ENCODE measurements at regions not wholly inside any gene's neighbourhood (a gene's known extent, or its start where the extent isn't known, plus 50 kb on each side); places are given as distances from the start of the nearest gene placed in this dataset.
"Not testable (repeated sequence)": the region's sequence is repeated elsewhere in the genome, so short reads cannot be mapped to it uniquely, and the experiment has no call there.

- no peak for DNase-seq (ENCODE audit: low read depth in 3 of 3, low spot score in 2 of 3)
Observed at GRCh38 chr5:159493696-159494095, 163.4 kb upstream of the IL12B start.

- DNase-seq (ENCODE audit: low read depth in 3 of 3, low spot score in 2 of 3), result no peak
Observed at GRCh38 chr5:159496773-159497172, 166.5 kb upstream of the IL12B start.

DNA sequence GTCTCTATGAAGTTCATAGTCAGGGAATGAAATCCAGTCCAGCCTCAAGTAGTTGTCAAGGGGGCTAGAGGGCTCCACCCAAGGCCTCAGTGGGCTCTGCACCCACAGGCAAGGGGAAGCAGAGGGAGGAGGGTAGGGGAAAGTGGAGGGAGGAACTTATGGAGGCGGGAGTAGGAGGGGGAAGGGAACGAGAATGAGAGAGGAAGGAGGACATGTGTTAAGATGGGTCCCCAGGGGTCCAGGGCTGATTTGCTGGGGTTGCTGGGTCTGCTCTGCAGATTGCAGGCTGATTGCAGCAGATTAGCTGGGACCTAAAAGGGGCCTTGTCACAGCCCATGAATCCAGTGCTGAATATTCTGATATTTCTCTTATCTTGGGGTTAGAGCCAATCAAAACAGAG, 166.9 kb upstream of the IL12B start:
- DNase-seq (ENCODE audit: low read depth in 3 of 3, low spot score in 2 of 3), result no peak

DNA sequence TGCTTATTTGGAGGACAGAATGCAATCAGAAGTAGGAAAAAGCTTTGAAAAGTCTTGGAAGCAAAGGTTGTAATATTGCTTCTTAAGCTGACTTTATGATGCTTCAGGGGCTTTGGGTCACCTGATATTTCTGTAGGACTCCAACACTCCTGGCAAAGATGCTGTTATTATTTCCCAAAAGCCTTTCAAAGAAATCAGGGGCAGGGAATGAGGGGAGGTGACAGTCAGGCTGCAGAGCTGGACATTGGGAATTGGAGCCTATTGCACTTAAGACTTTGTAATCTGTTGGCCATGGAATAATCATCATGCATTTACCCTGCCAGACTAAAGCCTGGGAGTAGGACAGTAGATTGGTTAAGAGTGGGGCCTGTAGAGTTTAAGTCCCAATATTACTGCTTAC, 168.3 kb upstream of the IL12B start:
- no peak for DNase-seq (ENCODE audit: low read depth in 3 of 3, low spot score in 2 of 3)

- not testable (repeated sequence) for DNase-seq (ENCODE audit: low read depth in 3 of 3, low spot score in 2 of 3)
Observed at GRCh38 chr5:159502116-159502515, 171.8 kb upstream of the IL12B start.

- DNase-seq (ENCODE audit: low read depth in 3 of 3, low spot score in 2 of 3), result no peak
Observed at GRCh38 chr5:159503236-159503635, 172.9 kb upstream of the IL12B start.

GRCh38 chr5:159504106-159504856, 174.0 kb upstream of the IL12B start:
- DNase-seq (ENCODE audit: low read depth in 3 of 3, low spot score in 2 of 3), result no peak

GRCh38 chr5:159504857-159505304, 174.6 kb upstream of the IL12B start:
- DNase-seq (ENCODE audit: low read depth in 3 of 3, low spot score in 2 of 3), result no peak

DNA sequence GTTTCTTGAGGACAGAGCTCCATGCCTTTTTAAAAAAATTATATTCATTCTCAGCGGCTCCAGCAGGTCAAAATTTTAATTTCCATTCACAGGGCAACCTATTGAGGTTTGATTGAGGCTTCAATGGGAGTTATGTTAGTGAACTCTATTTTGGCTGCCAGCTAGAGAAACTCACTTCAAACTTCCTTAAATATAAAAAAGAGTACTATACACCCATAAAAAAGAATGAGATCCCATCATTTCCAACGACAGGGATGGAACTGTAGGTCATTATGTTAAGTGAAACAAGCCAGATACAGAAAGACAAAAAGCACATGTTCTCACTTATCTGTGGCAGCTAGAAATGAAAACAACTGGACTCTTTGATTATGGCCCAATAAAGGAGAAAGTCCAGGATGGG, 176.8 kb upstream of the IL12B start:
- no peak for DNase-seq (ENCODE audit: low read depth in 3 of 3, low spot score in 2 of 3)

- no peak for DNase-seq (ENCODE audit: low read depth in 3 of 3, low spot score in 2 of 3)
Observed at GRCh38 chr5:159507661-159508060, 177.4 kb upstream of the IL12B start.

GRCh38 chr5:159508344-159508743, 178.1 kb upstream of the IL12B start:
- DNase-seq (ENCODE audit: low read depth in 3 of 3, low spot score in 2 of 3), result no peak

DNA sequence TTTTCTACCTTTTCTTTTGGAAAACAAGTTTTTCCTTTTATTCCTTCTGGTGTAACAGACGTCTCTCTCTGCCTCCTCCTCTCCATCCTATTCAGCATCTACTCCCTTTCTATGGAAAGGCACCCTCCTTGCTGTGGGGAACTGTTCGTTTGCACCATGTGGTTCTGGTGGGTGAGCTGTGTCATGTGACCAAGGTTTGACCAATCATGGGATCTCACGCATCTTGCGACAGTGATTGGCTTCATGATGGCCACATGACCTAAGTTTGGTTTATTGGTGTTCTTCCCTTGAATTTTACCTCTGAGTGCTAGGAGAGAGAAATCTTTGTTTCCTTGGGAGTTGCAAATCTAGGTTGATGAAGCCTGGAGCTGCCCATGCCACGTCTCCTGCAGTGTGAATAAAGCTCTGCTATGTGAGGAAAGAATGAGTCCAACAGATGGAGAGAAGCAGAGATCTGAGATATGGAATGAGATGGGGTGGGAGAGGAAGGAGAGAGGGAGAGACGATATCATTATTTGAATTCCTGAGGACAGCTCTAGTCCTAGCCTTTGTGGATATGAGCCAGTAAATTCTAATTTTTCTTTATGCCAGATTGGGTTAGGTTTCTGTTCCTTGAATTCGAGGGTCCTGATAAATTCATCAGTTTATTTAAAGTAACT, 178.8 kb upstream of the IL12B start:
- no peak for DNase-seq (ENCODE audit: low read depth in 3 of 3, low spot score in 2 of 3)

GRCh38 chr5:159510282-159510681, 180.0 kb upstream of the IL12B start:
- no peak for DNase-seq (ENCODE audit: low read depth in 3 of 3, low spot score in 2 of 3)

- DNase-seq (ENCODE audit: low read depth in 3 of 3, low spot score in 2 of 3), result no peak
Observed at GRCh38 chr5:159511570-159511969, 181.3 kb upstream of the IL12B start.

DNA sequence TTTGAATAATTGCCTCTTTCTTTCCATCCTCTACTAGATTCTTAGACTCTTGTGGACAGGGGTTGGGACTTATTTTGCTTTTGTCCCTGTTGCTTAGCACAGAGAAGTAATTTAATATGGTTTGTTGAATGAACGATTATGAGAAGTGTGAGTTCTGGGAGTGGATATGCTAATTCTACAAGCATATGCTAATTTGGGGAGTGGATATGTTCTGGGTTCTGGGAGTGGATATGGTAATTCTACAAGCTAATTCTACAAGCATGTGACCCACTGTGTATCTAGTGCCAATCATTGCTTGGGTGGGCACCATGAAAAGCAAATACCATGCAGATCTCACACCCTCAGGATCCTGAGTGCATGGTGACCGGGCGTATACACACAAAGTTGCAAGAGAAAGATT, 181.8 kb upstream of the IL12B start:
- no peak for DNase-seq (ENCODE audit: low read depth in 3 of 3, low spot score in 2 of 3)

GRCh38 chr5:159514229-159514810, 184.0 kb upstream of the IL12B start:
- peak in 1 of 3 donors; percentile 44 for DNase-seq (ENCODE audit: low read depth in 3 of 3, low spot score in 2 of 3)

GRCh38 chr5:159515197-159515596, 184.9 kb upstream of the IL12B start:
- DNase-seq (ENCODE audit: low read depth in 3 of 3, low spot score in 2 of 3), result no peak

DNA sequence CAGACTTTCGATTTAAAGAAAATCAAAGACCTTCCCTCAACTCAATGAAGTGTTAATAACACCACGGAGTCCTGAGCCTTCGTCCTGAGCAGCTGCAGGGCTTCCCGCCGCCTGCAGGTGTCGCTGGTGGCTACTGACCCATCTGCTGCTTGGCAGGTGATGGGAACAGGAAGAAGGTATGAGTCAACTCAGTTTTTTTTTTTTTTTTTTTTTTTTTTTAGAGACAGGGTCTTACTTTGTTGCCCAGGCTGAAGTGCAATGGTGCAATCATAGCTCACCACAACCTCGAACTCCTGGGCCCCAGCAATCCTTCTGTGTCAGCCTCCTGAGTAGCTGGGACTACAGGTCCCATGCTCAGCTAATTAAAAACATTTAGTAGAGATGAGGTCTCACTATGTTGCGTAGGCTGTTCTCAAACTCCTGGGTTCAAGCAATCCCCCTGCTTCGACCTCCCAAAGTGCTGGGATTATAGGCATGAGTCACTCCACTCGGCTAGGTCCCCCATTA, 185.7 kb upstream of the IL12B start:
- DNase-seq (ENCODE audit: low read depth in 3 of 3, low spot score in 2 of 3), result no peak

GRCh38 chr5:159518371-159518770, 188.1 kb upstream of the IL12B start:
- DNase-seq (ENCODE audit: low read depth in 3 of 3, low spot score in 2 of 3), result no peak

GRCh38 chr5:159519365-159519764, 189.1 kb upstream of the IL12B start:
- DNase-seq (ENCODE audit: low read depth in 3 of 3, low spot score in 2 of 3), result no peak

GRCh38 chr5:159522841-159523240, 192.6 kb upstream of the IL12B start:
- no peak for DNase-seq (ENCODE audit: low read depth in 3 of 3, low spot score in 2 of 3)

DNA sequence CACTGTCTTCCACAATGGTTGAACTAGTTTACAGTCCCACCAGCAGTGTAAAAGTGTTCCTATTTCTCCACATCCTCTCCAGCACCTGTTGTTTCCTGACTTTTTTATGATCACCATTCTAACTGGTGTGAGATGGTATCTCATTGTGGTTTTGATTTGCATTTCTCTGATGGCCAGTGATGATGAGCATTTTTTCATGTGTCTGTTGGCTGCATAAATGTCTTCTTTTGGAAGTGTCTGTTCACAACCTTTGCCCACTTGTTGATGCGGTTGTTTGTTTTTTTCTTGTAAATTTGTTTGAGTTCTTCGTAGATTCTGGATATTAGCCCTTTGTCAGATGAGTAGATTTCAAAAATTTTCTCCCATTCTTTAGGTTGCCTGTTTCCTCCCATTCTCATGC, 194.0 kb upstream of the IL12B start:
- DNase-seq (ENCODE audit: low read depth in 3 of 3, low spot score in 2 of 3), result not testable (repeated sequence)
